K562 (cell line): ENCODE measurements at regions not wholly inside any gene's neighbourhood (a gene's known extent, or its start where the extent isn't known, plus 50 kb on each side); places are given as distances from the start of the nearest gene placed in this dataset.

Source experiments
- EZH2 ChIP-seq: IDR thresholded peaks from 2 replicates; pipeline ENCODE4 v1.6.1; 2012; ENCODE audit warnings: low read depth, mild to moderate bottlenecking, inconsistent platforms, low read length, borderline replicate concordance
- FOS ChIP-seq: IDR thresholded peaks from 3 replicates; pipeline ENCODE4 v1.6.1; 2011; ENCODE audit not compliant: insufficient read length; ENCODE audit errors: extremely low read depth
- POLR2AphosphoS5 ChIP-seq: IDR thresholded peaks from 2 replicates; pipeline ENCODE4 v1.6.1; 2011; ENCODE audit warnings: mild to moderate bottlenecking, low read depth, low read length, moderate library complexity; ENCODE audit not compliant: control insufficient read depth, insufficient read depth
- ZBTB1 ChIP-seq: sonication (generic); formaldehyde crosslinking; IDR thresholded peaks from 2 replicates; pipeline ENCODE4 v1.8.1; 2023; ENCODE audit warnings: missing genetic modification reagents, low read depth, mild to moderate bottlenecking, borderline replicate concordance
- ZBTB34 ChIP-seq: fragments of 250-450 bp; sonication (Bioruptor Pico); IDR thresholded peaks from 2 replicates; pipeline ENCODE4 v1.8.0; 2021; ENCODE audit warnings: mild to moderate bottlenecking, moderate library complexity
- TF ChIP-seq, protein P1 (sequence below), 3 experiments: IDR thresholded peaks in 2 of 3; conservative IDR thresholded peaks in 1 of 3; 2 replicates each; pipeline ENCODE4 v1.5.1; 2011 to 2012; ENCODE audit warnings: low read length in 3 of 3, mild to moderate bottlenecking in 3 of 3, control low read depth in 2 of 3, improper control_type of control experiment in 1 of 3, inconsistent platforms in 1 of 3, low read depth in 1 of 3, mixed read lengths in 1 of 3, moderate library complexity in 1 of 3; ENCODE audit not compliant: insufficient read depth in 2 of 3

DNA sequence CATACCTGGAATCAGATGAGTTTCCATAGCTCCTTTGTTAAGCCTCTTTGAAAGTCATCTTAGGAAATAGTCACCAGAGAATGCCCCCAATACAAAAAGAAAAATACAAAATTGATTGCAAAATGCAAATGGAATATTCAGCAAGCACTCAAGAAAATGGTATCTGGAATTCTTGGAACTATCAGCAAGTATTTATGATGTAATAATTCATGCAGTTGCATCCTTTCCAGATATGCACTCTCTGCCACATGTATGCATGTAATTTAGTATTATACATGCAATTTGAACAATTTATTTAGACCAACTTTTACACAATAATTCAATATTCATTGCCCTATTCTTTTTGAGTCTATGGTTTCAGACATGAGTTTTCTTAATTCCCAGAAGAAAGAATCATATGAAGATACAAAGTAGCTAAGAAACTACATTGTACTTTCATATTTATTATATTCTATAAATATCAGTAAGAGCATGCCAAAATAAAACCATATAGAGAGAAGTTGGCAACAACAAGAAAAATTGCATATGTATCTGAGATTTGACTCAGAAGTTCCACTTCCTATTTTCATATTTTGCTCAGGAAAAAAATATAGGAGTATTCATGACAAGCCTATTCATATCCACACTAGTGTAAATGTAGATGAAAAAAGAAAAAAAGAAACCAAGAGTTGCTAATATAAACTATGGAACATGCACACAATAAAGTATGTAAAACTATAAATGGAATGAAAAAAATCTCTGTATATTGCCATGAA lies 338.5 kb downstream of the SEMA3D start:
- TF ChIP-seq ZBTB1 (CRISPR knock-in tag), result no peak
- TF ChIP-seq, protein P1, sequence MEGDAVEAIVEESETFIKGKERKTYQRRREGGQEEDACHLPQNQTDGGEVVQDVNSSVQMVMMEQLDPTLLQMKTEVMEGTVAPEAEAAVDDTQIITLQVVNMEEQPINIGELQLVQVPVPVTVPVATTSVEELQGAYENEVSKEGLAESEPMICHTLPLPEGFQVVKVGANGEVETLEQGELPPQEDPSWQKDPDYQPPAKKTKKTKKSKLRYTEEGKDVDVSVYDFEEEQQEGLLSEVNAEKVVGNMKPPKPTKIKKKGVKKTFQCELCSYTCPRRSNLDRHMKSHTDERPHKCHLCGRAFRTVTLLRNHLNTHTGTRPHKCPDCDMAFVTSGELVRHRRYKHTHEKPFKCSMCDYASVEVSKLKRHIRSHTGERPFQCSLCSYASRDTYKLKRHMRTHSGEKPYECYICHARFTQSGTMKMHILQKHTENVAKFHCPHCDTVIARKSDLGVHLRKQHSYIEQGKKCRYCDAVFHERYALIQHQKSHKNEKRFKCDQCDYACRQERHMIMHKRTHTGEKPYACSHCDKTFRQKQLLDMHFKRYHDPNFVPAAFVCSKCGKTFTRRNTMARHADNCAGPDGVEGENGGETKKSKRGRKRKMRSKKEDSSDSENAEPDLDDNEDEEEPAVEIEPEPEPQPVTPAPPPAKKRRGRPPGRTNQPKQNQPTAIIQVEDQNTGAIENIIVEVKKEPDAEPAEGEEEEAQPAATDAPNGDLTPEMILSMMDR (IDR thresholded peaks at IDR 0.05 in 2 of 3, conservative IDR thresholded peaks at IDR 0.05 in 1 of 3; ENCODE audit: insufficient read depth in 2 of 3, low read depth in 1 of 3, low read length in 3 of 3), result no peak
- no peak for TF ChIP-seq POLR2AphosphoS5
- TF ChIP-seq FOS, result no peak
- no peak for TF ChIP-seq ZBTB34
- TF ChIP-seq EZH2, result no peak
